Nephron progenitor cell (in vitro differentiated cells): ENCODE measurements at regions not wholly inside any gene's neighbourhood (a gene's known extent, or its start where the extent isn't known, plus 50 kb on each side); places are given as distances from the start of the nearest gene placed in this dataset.
"Not testable (repeated sequence)": the region's sequence is repeated elsewhere in the genome, so short reads cannot be mapped to it uniquely, and the experiment has no call there.

Source experiments
- DNase-seq: peaks from one replicate; pipeline ENCODE4 v3.0.0; 2021
- H3K27ac Mint-ChIP-seq: 2 replicates; pipeline ENCODE4 v1.8.0; 2021; ENCODE audit warnings: mild to moderate bottlenecking, moderate library complexity, mixed read lengths
- H3K27me3 Mint-ChIP-seq: 2 replicates; pipeline ENCODE4 v1.8.0; 2021; ENCODE audit warnings: mild to moderate bottlenecking, low read depth, mixed read lengths; ENCODE audit not compliant: poor library complexity
- H3K36me3 Mint-ChIP-seq: 2 replicates; pipeline ENCODE4 v1.8.0; 2021; ENCODE audit warnings: low read depth, mixed read lengths
- H3K4me1 Mint-ChIP-seq: 2 replicates; pipeline ENCODE4 v1.8.0; 2021; ENCODE audit warnings: mixed read lengths
- H3K4me3 Mint-ChIP-seq: 2 replicates; pipeline ENCODE4 v1.8.0; 2021; ENCODE audit warnings: mild to moderate bottlenecking, moderate library complexity, mixed read lengths
- H3K9me3 Mint-ChIP-seq: 2 replicates; pipeline ENCODE4 v1.8.0; 2021; ENCODE audit warnings: mild to moderate bottlenecking, moderate library complexity, mixed read lengths
- CTCF ChIP-seq: fragments of 200-600 bp; sonication (generic); IDR thresholded peaks from 2 replicates; pipeline ENCODE4 v1.5.0; 2021; ENCODE audit warnings: antibody characterized with exemption

- not testable (repeated sequence) for H3K36me3 Mint-ChIP-seq, H3K4me1 Mint-ChIP-seq, H3K27me3 Mint-ChIP-seq, H3K27ac Mint-ChIP-seq, H3K4me3 Mint-ChIP-seq, DNase-seq
- peaks cover 47% of the 10 kb centered on the region for H3K9me3 Mint-ChIP-seq
Observed at GRCh38 chr4:183044924-183045640, 54.0 kb upstream of the WWC2 start.

- TF ChIP-seq CTCF: no peak
- Mint-ChIP-seq H3K4me3 (no peak overlapping the region), H3K27me3 (peaks cover 3% of the 10 kb centered on the region), H3K4me1 (peaks cover 5% of the 10 kb centered on the region), H3K9me3 (peaks cover 13% of the 10 kb centered on the region), H3K36me3 (no peaks in the 10 kb centered on the region), H3K27ac (no peak overlapping the region)
- DNase-seq: no peak
Observed at GRCh38 chr4:183038436-183038835, 60.6 kb upstream of the WWC2 start.

GRCh38 chr4:183035726-183036415 lies 63.2 kb upstream of the WWC2 start:
- Mint-ChIP-seq H3K27ac (no peak overlapping the region), H3K27me3 (peaks cover 11% of the 10 kb centered on the region), H3K4me1 (peaks cover 5% of the 10 kb centered on the region), H3K4me3 (no peak overlapping the region), H3K9me3 (no peaks in the 10 kb centered on the region), H3K36me3 (no peaks in the 10 kb centered on the region)
- no peak for TF ChIP-seq CTCF
- no peak for DNase-seq

- Mint-ChIP-seq H3K36me3 (no peaks in the 10 kb centered on the region), H3K27ac (no peak overlapping the region), H3K9me3 (no peaks in the 10 kb centered on the region), H3K4me3 (no peak overlapping the region), H3K4me1 (peaks cover 5% of the 10 kb centered on the region), H3K27me3 (peaks cover 11% of the 10 kb centered on the region)
- no peak for TF ChIP-seq CTCF
- DNase-seq: no peak
Observed at GRCh38 chr4:183035256-183035655, 63.8 kb upstream of the WWC2 start.

GRCh38 chr4:183030823-183031222 lies 68.2 kb upstream of the WWC2 start:
- no peak for TF ChIP-seq CTCF
- no peak overlapping the region for H3K4me3 Mint-ChIP-seq
- no peak overlapping the region for H3K27ac Mint-ChIP-seq
- H3K27me3 Mint-ChIP-seq: peaks cover 12% of the 10 kb centered on the region
- DNase-seq: no peak
- no peaks in the 10 kb centered on the region for H3K36me3 Mint-ChIP-seq
- no peaks in the 10 kb centered on the region for H3K9me3 Mint-ChIP-seq
- peaks cover 4% of the 10 kb centered on the region for H3K4me1 Mint-ChIP-seq

GRCh38 chr4:183030309-183030708 lies 68.7 kb upstream of the WWC2 start:
- no peak overlapping the region for H3K4me3 Mint-ChIP-seq
- DNase-seq: no peak
- H3K4me1 Mint-ChIP-seq: no peaks in the 10 kb centered on the region
- peak overlapping the region; percentile 20 for H3K27ac Mint-ChIP-seq
- H3K27me3 Mint-ChIP-seq: peaks cover 12% of the 10 kb centered on the region
- TF ChIP-seq CTCF: no peak
- no peaks in the 10 kb centered on the region for H3K36me3 Mint-ChIP-seq
- H3K9me3 Mint-ChIP-seq: no peaks in the 10 kb centered on the region
